ENCODE measurements at regions not wholly inside any gene's neighbourhood (a gene's known extent, or its start where the extent isn't known, plus 50 kb on each side); places are given as distances from the start of the nearest gene placed in this dataset.

DNA sequence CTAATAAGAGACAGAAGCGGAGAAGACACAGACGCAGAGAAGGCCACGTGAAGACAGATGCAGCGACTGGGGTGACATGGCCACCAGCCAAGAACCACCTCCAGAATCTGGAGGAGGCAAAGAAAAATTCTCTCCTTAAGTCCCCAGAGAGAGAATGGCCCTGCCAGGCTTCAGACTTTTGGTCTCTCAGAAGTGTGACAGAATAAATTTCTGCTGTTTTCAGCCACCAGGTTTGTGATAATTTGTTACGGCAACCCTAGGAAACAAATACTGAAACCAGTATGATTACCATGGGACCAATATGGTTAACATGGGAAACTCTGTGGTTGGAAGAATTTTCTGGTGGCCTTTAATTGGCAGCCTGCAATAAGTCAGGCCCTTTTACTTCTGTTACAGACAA lies 63.9 kb upstream of the DOCK9 start:
- Histone ChIP-seq H3K27ac (ENCODE audit: low read depth, low read length) (no peak overlapping the region), H3K9ac (ENCODE audit: low read length) (no peak overlapping the region), H3K27me3 (ENCODE audit: control insufficient read depth, insufficient read depth, low read length) (no peaks in the 10 kb centered on the region), H3K4me3 (ENCODE audit: low read length) (no peak overlapping the region), H3K4me1 (ENCODE audit: control insufficient read depth, insufficient read depth, low read length) (peaks cover 19% of the 10 kb centered on the region), H3K36me3 (ENCODE audit: control insufficient read depth, insufficient read depth, low read length) (no peaks in the 10 kb centered on the region)

- H3K4me3 ChIP-seq (ENCODE audit: low read length): no peak overlapping the region
- peaks cover 19% of the 10 kb centered on the region for H3K4me1 ChIP-seq (ENCODE audit: control insufficient read depth, insufficient read depth, low read length)
- H3K9ac ChIP-seq (ENCODE audit: low read length): no peak overlapping the region
- H3K27ac ChIP-seq (ENCODE audit: low read depth, low read length): no peak overlapping the region
- H3K27me3 ChIP-seq (ENCODE audit: control insufficient read depth, insufficient read depth, low read length): no peaks in the 10 kb centered on the region
- no peaks in the 10 kb centered on the region for H3K36me3 ChIP-seq (ENCODE audit: control insufficient read depth, insufficient read depth, low read length)
These were observed 64.8 kb upstream of the DOCK9 start for GRCh38 chr13:99042521-99043250.

DNA sequence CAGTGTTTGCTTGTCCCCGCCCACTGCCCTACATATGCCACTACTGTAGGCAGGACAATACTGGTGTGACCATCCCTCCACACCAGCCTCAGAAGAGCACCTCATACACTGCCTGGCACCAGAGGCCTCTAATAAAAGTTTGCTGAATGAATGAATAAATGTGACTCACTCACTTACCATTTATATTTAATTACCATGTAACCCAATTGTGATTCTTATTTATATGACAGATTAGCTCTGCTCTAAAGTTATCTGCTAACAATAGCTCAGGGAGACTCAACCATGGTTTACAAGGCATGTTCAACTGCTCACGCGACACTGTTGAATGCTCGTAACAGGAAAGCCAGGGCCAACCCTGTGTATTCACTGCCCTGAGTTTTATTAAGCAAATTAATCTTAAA lies 66.0 kb upstream of the DOCK9 start:
- Histone ChIP-seq H3K4me3 (ENCODE audit: low read length) (no peak overlapping the region), H3K9ac (ENCODE audit: low read length) (no peak overlapping the region), H3K27ac (ENCODE audit: low read depth, low read length) (no peak overlapping the region), H3K4me1 (ENCODE audit: control insufficient read depth, insufficient read depth, low read length) (peaks cover 19% of the 10 kb centered on the region), H3K36me3 (ENCODE audit: control insufficient read depth, insufficient read depth, low read length) (no peaks in the 10 kb centered on the region), H3K27me3 (ENCODE audit: control insufficient read depth, insufficient read depth, low read length) (no peaks in the 10 kb centered on the region)

DNA sequence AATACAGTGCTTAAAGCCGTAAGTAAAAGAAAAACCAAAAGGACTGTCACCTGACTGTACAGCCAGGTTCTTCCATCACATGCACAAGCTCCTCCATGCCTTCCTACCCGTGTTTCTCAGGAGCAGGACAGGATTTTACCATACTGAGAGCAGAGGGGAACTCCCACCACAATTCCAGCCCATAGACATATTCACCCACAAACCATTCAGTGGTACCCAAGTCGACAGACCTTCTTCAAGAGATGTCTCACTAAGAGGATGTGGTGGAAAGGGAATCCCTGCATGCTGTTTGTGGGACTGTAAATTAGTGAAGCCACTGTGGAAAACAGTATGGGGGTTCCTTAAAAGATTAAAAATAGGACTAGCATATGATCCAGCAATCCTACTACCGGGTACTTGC lies 66.9 kb upstream of the DOCK9 start:
- H3K36me3 ChIP-seq (ENCODE audit: control insufficient read depth, insufficient read depth, low read length): no peaks in the 10 kb centered on the region
- no peak overlapping the region for H3K4me3 ChIP-seq (ENCODE audit: low read length)
- H3K4me1 ChIP-seq (ENCODE audit: control insufficient read depth, insufficient read depth, low read length): peaks cover 16% of the 10 kb centered on the region
- H3K9ac ChIP-seq (ENCODE audit: low read length): no peak overlapping the region
- H3K27me3 ChIP-seq (ENCODE audit: control insufficient read depth, insufficient read depth, low read length): no peaks in the 10 kb centered on the region
- H3K27ac ChIP-seq (ENCODE audit: low read depth, low read length): no peak overlapping the region

DNA sequence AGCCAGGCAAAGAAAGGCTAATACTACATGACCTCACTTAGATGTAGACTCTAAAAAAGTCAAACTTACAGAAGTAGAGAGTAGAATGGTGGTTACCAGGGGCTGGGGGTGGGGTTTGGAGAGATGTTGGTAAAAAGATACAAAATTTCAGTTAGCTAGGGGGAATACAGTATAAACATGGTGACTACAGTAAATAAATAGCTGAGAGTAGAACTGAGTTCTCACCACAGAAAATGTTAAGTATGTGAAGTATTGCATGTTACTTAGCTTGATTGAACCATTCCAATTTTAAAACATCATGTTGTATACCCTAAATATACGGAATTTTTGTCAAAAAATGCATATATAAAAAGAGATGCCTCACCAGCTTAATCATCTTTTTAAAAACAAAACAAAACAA lies 67.5 kb upstream of the DOCK9 start:
- Histone ChIP-seq H3K4me3 (ENCODE audit: low read length) (no peak overlapping the region), H3K27me3 (ENCODE audit: control insufficient read depth, insufficient read depth, low read length) (no peaks in the 10 kb centered on the region), H3K36me3 (ENCODE audit: control insufficient read depth, insufficient read depth, low read length) (no peaks in the 10 kb centered on the region), H3K4me1 (ENCODE audit: control insufficient read depth, insufficient read depth, low read length) (peaks cover 16% of the 10 kb centered on the region), H3K9ac (ENCODE audit: low read length) (no peak overlapping the region), H3K27ac (ENCODE audit: low read depth, low read length) (no peak overlapping the region)

DNA sequence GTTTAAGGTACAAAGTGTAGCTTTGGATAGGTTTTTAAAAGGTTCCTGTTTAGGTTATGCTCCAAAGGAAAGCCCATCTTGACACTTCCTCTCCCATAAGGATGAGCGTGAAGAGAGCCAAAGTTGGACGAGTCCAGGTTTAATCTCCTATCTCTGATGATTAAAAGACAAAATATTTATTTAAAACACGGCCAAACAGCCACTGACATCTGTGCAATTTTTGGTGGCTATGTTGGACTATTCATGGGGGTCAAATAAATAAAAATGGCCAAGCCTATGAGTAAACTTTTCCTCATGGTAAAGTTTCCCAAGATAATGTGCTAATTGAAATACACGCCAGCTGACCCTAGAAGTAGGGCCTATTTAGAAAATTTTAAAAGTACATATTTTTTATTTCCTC lies 69.0 kb upstream of the DOCK9 start:
- no peak overlapping the region for H3K9ac ChIP-seq (ENCODE audit: low read length)
- no peak overlapping the region for H3K27ac ChIP-seq (ENCODE audit: low read depth, low read length)
- H3K4me1 ChIP-seq (ENCODE audit: control insufficient read depth, insufficient read depth, low read length): peaks cover 21% of the 10 kb centered on the region
- no peaks in the 10 kb centered on the region for H3K27me3 ChIP-seq (ENCODE audit: control insufficient read depth, insufficient read depth, low read length)
- H3K4me3 ChIP-seq (ENCODE audit: low read length): no peak overlapping the region
- no peaks in the 10 kb centered on the region for H3K36me3 ChIP-seq (ENCODE audit: control insufficient read depth, insufficient read depth, low read length)

- Histone ChIP-seq H3K27me3 (ENCODE audit: control insufficient read depth, insufficient read depth, low read length) (no peaks in the 10 kb centered on the region), H3K36me3 (ENCODE audit: control insufficient read depth, insufficient read depth, low read length) (no peaks in the 10 kb centered on the region), H3K9ac (ENCODE audit: low read length) (no peak overlapping the region), H3K4me3 (ENCODE audit: low read length) (no peak overlapping the region), H3K4me1 (ENCODE audit: control insufficient read depth, insufficient read depth, low read length) (peaks cover 33% of the 10 kb centered on the region), H3K27ac (ENCODE audit: low read depth, low read length) (no peak overlapping the region)
These were observed 73.2 kb upstream of the DOCK9 start for GRCh38 chr13:99050983-99051488.

GRCh38 chr13:99051768-99052455 lies 74.0 kb upstream of the DOCK9 start:
- Histone ChIP-seq H3K27ac (ENCODE audit: low read depth, low read length) (peak overlapping the region; percentile 33), H3K36me3 (ENCODE audit: control insufficient read depth, insufficient read depth, low read length) (no peaks in the 10 kb centered on the region), H3K4me3 (ENCODE audit: low read length) (no peak overlapping the region), H3K4me1 (ENCODE audit: control insufficient read depth, insufficient read depth, low read length) (peaks cover 31% of the 10 kb centered on the region), H3K27me3 (ENCODE audit: control insufficient read depth, insufficient read depth, low read length) (no peaks in the 10 kb centered on the region), H3K9ac (ENCODE audit: low read length) (no peak overlapping the region)

DNA sequence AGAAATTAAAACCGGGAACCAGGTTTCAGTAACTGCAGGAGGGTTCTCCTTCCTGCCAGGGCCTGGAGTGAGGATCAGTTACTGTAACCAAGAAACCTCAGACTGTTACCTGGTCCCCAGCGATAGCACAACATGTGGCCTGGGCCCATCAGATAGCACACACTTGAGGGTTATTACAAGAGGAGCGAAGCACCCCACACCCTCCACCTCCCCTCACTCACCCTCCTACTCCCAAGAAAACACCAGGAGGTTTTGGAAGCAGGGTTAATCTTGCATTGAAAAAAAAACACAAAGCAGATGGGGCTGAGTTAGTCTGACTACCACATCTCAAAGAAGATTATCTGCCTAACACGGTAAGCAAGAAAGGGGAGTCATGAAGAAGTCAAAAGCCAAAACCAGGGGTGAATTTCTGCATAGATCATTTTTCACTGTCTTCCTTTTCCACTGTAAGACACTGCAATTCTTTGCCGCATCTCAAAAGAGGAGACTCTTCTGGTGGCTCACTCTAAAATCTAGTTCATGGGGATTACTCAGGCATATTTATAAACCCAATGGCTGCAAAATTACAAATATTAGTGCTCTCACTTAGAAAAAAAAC lies 75.9 kb upstream of the DOCK9 start:
- Histone ChIP-seq H3K4me1 (ENCODE audit: control insufficient read depth, insufficient read depth, low read length) (peaks cover 35% of the 10 kb centered on the region), H3K27ac (ENCODE audit: low read depth, low read length) (peak overlapping the region; percentile 27), H3K4me3 (ENCODE audit: low read length) (no peak overlapping the region), H3K9ac (ENCODE audit: low read length) (no peak overlapping the region), H3K36me3 (ENCODE audit: control insufficient read depth, insufficient read depth, low read length) (no peaks in the 10 kb centered on the region), H3K27me3 (ENCODE audit: control insufficient read depth, insufficient read depth, low read length) (no peaks in the 10 kb centered on the region)

DNA sequence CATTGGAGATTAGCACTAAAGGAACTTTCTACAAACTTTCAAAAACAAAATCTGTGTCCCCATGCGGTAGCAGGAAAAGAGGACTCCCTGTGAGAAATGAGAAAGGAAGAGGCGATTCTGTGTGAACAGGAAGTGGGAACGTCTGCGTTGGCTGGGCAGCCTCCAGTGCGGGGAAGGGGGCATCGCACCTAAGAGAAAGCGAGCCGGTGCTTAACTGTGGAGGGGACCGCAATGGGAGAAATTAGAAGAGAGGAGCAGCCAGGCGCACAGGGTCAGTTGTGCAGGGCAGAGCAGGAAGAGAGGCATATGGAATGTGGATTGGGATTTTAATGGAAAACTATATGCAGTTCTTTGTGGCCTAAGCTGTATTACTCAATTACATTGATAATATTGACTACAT lies 77.4 kb upstream of the DOCK9 start:
- peaks cover 46% of the 10 kb centered on the region for H3K4me1 ChIP-seq (ENCODE audit: control insufficient read depth, insufficient read depth, low read length)
- peak overlapping the region; percentile 48 for H3K27ac ChIP-seq (ENCODE audit: low read depth, low read length)

GRCh38 chr13:99055735-99056134 lies 77.9 kb upstream of the DOCK9 start:
- H3K4me1 ChIP-seq (ENCODE audit: control insufficient read depth, insufficient read depth, low read length): peaks cover 51% of the 10 kb centered on the region
- no peak overlapping the region for H3K9ac ChIP-seq (ENCODE audit: low read length)
- no peaks in the 10 kb centered on the region for H3K27me3 ChIP-seq (ENCODE audit: control insufficient read depth, insufficient read depth, low read length)
- no peaks in the 10 kb centered on the region for H3K36me3 ChIP-seq (ENCODE audit: control insufficient read depth, insufficient read depth, low read length)
- H3K4me3 ChIP-seq (ENCODE audit: low read length): no peak overlapping the region
- peak overlapping the region; percentile 53 for H3K27ac ChIP-seq (ENCODE audit: low read depth, low read length)

More for the DNA sequence above, 77.4 kb upstream of the DOCK9 start:
- H3K4me3 ChIP-seq (ENCODE audit: low read length): no peak overlapping the region
- H3K36me3 ChIP-seq (ENCODE audit: control insufficient read depth, insufficient read depth, low read length): no peaks in the 10 kb centered on the region
- no peaks in the 10 kb centered on the region for H3K27me3 ChIP-seq (ENCODE audit: control insufficient read depth, insufficient read depth, low read length)
- H3K9ac ChIP-seq (ENCODE audit: low read length): no peak overlapping the region

DNA sequence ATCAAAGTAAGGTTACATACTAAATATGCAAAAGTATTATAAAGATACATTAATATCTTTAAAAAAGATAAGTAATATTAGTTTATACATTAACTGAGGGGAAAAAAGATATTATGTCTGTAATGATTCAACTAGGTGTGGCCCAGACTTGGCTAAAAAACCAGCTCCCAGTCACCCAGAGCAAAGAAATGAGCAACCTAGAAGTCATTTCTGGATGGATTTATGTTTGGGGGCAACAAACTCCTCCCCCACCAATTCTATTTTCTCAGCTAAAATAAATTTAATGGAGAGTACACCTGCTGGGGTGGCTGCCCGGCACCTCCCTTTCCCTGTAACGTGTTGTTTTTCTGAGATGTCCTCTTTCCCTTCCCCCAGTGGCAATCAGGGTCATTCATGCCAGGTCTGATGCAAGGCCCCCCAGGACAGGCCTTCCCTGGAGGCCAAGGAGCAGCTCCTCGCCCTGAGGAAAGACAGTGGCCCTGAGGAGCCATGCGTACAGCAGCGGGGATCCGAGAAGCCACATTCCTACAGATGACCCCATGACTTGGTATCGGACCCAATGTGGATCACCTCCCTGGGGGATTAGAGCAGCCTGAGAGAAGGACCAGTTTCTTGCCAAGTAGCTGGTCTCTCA lies 78.6 kb upstream of the DOCK9 start:
- Histone ChIP-seq H3K4me3 (ENCODE audit: low read length) (no peak overlapping the region), H3K27ac (ENCODE audit: low read depth, low read length) (peak overlapping the region; percentile 50), H3K9ac (ENCODE audit: low read length) (no peak overlapping the region), H3K27me3 (ENCODE audit: control insufficient read depth, insufficient read depth, low read length) (no peaks in the 10 kb centered on the region), H3K36me3 (ENCODE audit: control insufficient read depth, insufficient read depth, low read length) (no peaks in the 10 kb centered on the region), H3K4me1 (ENCODE audit: control insufficient read depth, insufficient read depth, low read length) (peaks cover 54% of the 10 kb centered on the region)
